Glutamatergic neuron (in vitro differentiated cells): ENCODE measurements at regions not wholly inside any gene's neighbourhood (a gene's known extent, or its start where the extent isn't known, plus 50 kb on each side); places are given as distances from the start of the nearest gene placed in this dataset.

Source experiments
- DNase-seq: peaks from one replicate; pipeline ENCODE4 v3.0.0; 2022
- H3K27ac Mint-ChIP-seq: one replicate; pipeline ENCODE4 v1.8.0; 2020; ENCODE audit warnings: mild to moderate bottlenecking, mixed read lengths, inconsistent platforms; ENCODE audit not compliant: unreplicated experiment
- H3K27me3 Mint-ChIP-seq: one replicate; pipeline ENCODE4 v1.8.0; 2020; ENCODE audit warnings: mild to moderate bottlenecking, moderate library complexity, mixed read lengths, inconsistent platforms; ENCODE audit not compliant: unreplicated experiment
- H3K36me3 Mint-ChIP-seq: one replicate; pipeline ENCODE4 v1.8.0; 2020; ENCODE audit warnings: mild to moderate bottlenecking, mixed read lengths, inconsistent platforms; ENCODE audit not compliant: unreplicated experiment
- H3K4me1 Mint-ChIP-seq: one replicate; pipeline ENCODE4 v1.8.0; 2020; ENCODE audit warnings: mild to moderate bottlenecking, low read depth, mixed read lengths, inconsistent platforms; ENCODE audit not compliant: unreplicated experiment
- H3K4me3 Mint-ChIP-seq: one replicate; pipeline ENCODE4 v1.8.0; 2020; ENCODE audit warnings: mild to moderate bottlenecking, mixed read lengths, inconsistent platforms; ENCODE audit not compliant: unreplicated experiment
- H3K9me3 Mint-ChIP-seq: one replicate; pipeline ENCODE4 v1.8.0; 2020; ENCODE audit warnings: mild to moderate bottlenecking, moderate library complexity, mixed read lengths, inconsistent platforms; ENCODE audit not compliant: unreplicated experiment
- TF ChIP-seq, protein P1 (sequence below): fragments of 200-600 bp; sonication (generic); IDR thresholded peaks from one replicate; pipeline ENCODE4 v1.5.0; 2021; ENCODE audit not compliant: partially characterized antibody, unreplicated experiment

DNA sequence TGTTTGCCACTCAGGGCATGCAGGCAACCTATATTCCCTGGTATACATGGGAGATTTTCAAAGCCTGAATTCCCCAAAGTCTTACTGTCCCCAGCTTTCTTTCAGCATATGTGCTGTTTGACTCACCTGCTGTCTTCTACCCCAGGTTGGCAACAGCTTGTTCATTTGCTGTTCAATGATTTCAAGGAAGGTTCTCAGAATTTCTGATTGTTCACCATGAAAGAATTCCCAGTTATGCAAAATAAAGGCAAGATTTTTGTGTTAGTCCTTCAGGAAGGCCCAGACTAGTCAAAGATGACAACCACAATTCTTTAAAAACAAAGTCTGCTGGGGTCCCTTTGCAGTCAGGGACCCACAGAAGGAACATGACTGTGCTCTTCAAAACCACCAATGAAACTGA, 1057.8 kb upstream of the CDH2 start:
- TF ChIP-seq, protein P1, sequence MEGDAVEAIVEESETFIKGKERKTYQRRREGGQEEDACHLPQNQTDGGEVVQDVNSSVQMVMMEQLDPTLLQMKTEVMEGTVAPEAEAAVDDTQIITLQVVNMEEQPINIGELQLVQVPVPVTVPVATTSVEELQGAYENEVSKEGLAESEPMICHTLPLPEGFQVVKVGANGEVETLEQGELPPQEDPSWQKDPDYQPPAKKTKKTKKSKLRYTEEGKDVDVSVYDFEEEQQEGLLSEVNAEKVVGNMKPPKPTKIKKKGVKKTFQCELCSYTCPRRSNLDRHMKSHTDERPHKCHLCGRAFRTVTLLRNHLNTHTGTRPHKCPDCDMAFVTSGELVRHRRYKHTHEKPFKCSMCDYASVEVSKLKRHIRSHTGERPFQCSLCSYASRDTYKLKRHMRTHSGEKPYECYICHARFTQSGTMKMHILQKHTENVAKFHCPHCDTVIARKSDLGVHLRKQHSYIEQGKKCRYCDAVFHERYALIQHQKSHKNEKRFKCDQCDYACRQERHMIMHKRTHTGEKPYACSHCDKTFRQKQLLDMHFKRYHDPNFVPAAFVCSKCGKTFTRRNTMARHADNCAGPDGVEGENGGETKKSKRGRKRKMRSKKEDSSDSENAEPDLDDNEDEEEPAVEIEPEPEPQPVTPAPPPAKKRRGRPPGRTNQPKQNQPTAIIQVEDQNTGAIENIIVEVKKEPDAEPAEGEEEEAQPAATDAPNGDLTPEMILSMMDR = no peak
- Mint-ChIP-seq H3K27ac (no peak overlapping the region), H3K4me3 (no peak overlapping the region), H3K36me3 (peaks cover 8% of the 10 kb centered on the region), H3K27me3 (no peaks in the 10 kb centered on the region), H3K4me1 (peaks cover 2% of the 10 kb centered on the region), H3K9me3 (peaks cover 4% of the 10 kb centered on the region)
- DNase-seq = no peak

DNA sequence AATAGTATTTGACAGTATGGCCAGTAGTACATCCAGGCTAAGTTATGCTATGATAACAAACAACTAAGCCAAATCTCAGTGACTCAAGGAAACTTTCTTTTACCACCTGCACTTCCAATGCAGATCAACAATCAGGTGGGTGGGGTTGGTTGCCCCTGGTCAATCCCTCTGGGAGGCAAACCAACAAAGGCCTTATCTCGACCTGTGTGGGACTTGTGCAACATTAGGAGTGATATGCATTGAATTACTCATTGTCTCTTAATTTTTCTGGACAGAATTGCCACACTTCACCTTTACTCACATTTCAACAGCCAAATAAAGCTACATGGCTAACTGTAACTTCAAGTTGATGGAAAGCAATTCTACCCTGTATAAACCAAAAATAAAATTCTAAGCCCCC, 1049.3 kb upstream of the CDH2 start:
- Mint-ChIP-seq H3K36me3 (no peaks in the 10 kb centered on the region), H3K4me1 (peaks cover 11% of the 10 kb centered on the region), H3K4me3 (no peak overlapping the region), H3K27me3 (no peaks in the 10 kb centered on the region), H3K27ac (no peak overlapping the region), H3K9me3 (peaks cover 2% of the 10 kb centered on the region)
- DNase-seq = no peak
- TF ChIP-seq, protein P1 = no peak

DNA sequence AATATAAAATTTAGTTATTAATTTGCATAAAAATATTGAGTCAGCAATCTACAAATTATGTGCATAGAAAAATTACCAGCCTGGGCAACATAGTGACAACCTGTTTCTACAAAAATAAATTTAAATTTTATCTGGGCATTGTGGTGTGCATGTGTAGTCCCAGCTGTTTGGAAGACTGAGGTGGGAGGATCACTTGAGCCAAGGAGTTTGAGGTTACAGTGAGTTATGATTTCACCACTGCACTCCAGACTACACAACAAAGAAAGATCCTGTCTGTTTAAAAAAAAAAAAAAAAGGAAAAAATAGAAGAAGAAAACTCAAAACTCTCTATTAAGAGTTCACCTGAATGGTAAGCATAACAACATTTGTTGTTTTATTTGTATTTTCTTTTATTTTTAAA, 1048.4 kb upstream of the CDH2 start:
- H3K27me3 Mint-ChIP-seq = peaks cover under 1% of the 10 kb centered on the region
- TF ChIP-seq, protein P1 = no peak
- H3K36me3 Mint-ChIP-seq = no peaks in the 10 kb centered on the region
- no peak overlapping the region for H3K4me3 Mint-ChIP-seq
- peaks cover 11% of the 10 kb centered on the region for H3K4me1 Mint-ChIP-seq
- no peak overlapping the region for H3K27ac Mint-ChIP-seq
- DNase-seq = no peak
- no peaks in the 10 kb centered on the region for H3K9me3 Mint-ChIP-seq

DNA sequence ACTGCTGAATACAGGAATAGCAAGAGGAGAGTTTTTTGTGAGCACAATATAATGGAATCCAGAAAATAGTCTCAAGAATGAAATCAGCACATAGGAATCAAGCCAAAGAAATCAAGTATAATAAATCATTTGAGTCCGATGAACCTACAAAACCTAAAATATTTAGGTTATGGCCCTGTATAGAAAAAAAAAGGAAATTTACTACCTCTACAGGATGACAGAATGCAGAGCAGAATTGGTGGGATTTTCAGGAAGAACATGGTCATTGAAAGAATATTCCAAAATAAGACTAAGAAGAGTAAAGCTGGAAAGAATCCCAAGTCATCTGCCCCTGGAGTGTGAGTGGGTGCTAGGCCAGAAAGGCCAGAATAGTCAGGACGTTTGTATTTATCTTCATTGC, 1041.2 kb upstream of the CDH2 start:
- no peaks in the 10 kb centered on the region for H3K36me3 Mint-ChIP-seq
- H3K4me3 Mint-ChIP-seq = no peak overlapping the region
- DNase-seq = no peak
- H3K9me3 Mint-ChIP-seq = no peaks in the 10 kb centered on the region
- no peak overlapping the region for H3K27ac Mint-ChIP-seq
- peaks cover 3% of the 10 kb centered on the region for H3K27me3 Mint-ChIP-seq
- H3K4me1 Mint-ChIP-seq = peaks cover 6% of the 10 kb centered on the region
- TF ChIP-seq, protein P1 = no peak

- TF ChIP-seq, protein P1 = no peak
- Mint-ChIP-seq H3K36me3 (no peaks in the 10 kb centered on the region), H3K27ac (no peak overlapping the region), H3K4me1 (peaks cover 6% of the 10 kb centered on the region), H3K9me3 (no peaks in the 10 kb centered on the region), H3K4me3 (no peak overlapping the region), H3K27me3 (peaks cover 3% of the 10 kb centered on the region)
- no peak for DNase-seq
Measured at GRCh38 chr18:29217124-29217915, 1040.4 kb upstream of the CDH2 start.
